ENCODE measurements at regions not wholly inside any gene's neighbourhood (a gene's known extent, or its start where the extent isn't known, plus 50 kb on each side); places are given as distances from the start of the nearest gene placed in this dataset.

DNA sequence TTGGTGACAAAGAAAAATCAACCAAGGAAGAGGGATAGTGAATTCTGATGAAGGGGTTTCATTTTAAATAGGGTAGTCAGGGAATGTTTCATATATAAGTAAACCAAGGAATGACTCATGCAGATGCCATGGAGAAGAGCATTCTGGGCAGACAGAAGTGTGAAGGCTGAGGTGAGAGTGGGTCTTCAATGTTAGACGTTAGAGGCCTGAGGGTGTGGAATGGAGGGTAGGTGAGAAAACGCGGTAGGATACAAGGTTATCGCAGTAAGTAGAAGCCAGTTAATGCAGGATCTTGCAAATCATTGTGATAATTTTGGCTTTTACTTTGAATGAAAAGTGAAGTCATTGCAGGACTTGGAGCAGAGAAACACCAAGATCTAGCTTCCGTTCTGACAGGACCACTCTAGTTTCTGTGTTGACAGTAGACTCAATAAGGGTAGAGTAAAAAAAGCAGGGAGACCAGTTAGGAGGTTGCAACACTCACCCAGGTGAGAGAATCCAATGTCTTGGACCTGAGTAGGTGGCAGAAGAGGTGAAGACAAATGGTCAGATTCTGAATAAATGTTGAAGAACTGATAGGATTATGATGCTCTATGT lies 225.2 kb upstream of the TMTC4 start:
- TF ChIP-seq, protein P1, sequence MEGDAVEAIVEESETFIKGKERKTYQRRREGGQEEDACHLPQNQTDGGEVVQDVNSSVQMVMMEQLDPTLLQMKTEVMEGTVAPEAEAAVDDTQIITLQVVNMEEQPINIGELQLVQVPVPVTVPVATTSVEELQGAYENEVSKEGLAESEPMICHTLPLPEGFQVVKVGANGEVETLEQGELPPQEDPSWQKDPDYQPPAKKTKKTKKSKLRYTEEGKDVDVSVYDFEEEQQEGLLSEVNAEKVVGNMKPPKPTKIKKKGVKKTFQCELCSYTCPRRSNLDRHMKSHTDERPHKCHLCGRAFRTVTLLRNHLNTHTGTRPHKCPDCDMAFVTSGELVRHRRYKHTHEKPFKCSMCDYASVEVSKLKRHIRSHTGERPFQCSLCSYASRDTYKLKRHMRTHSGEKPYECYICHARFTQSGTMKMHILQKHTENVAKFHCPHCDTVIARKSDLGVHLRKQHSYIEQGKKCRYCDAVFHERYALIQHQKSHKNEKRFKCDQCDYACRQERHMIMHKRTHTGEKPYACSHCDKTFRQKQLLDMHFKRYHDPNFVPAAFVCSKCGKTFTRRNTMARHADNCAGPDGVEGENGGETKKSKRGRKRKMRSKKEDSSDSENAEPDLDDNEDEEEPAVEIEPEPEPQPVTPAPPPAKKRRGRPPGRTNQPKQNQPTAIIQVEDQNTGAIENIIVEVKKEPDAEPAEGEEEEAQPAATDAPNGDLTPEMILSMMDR (IDR thresholded peaks at IDR 0.05; ENCODE audit: insufficient read depth, low read depth, low read length, missing control alignments): no peak
- DNase-seq (ENCODE audit: low read depth): no peak
- H3K4me3 ChIP-seq (ENCODE audit: low read length): no peak overlapping the region

DNA sequence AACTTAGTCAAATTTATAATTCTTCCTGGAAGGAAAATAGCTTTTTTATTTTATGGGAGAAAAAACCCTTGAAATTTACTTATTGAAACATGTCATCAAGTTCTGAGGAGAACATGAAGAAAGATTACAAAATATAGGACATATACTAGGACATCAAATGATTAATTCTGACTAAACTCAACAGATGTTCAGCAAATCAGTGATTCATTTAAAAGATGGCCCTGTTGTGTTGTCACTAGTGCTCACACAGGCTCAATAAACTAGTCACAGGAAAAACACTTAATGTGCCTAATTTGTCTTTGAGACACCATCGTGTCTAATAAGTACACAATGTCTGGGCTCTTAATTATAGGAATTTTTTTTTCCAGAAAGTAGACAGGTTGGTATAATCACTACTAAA lies 223.8 kb upstream of the TMTC4 start:
- TF ChIP-seq, protein P1 (IDR thresholded peaks at IDR 0.05; ENCODE audit: insufficient read depth, low read depth, low read length, missing control alignments): no peak
- DNase-seq (ENCODE audit: low read depth): no peak
- no peak overlapping the region for H3K4me3 ChIP-seq (ENCODE audit: low read length)

DNA sequence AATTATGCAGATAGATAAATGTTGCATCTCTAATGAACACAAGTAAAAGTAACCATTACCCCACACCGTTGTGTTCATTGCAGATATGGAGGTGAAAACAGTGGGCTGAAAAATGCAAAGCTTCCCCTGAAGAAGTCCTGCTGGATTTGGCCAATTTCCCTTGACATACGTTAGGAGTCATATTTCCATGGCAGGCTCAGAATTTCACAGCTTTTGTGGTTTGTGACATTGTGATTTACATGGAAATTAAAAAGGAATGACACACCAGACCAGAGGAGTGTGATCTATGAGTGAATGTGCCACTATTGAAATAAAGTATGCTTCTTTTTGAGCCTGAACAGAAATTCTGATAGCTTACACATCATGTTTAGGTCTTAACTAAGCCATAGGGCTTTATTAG lies 221.1 kb upstream of the TMTC4 start:
- no peak for DNase-seq (ENCODE audit: low read depth)
- H3K4me3 ChIP-seq (ENCODE audit: low read length): no peak overlapping the region
- TF ChIP-seq, protein P1 (IDR thresholded peaks at IDR 0.05; ENCODE audit: insufficient read depth, low read depth, low read length, missing control alignments): no peak

DNA sequence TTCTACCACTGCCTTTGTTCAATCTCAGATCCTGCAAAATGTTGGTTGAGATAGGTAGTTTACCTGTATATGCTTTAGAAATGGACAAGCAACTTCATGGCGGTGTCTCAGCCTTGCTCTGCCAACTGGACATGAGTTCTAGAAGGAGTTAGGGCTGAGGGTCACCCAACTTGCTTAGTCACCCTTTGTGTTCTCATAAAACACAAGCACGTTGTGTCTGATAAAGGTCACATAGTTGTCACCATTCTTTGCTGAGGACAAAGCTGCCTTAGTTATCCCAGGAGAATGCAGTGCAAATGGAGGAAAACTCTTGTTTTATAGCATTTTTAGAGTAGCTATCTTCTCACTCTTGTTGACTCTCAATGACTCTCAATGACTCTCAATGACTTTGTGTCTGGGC lies 218.4 kb upstream of the TMTC4 start:
- DNase-seq (ENCODE audit: low read depth): no peak
- TF ChIP-seq, protein P1 (IDR thresholded peaks at IDR 0.05; ENCODE audit: insufficient read depth, low read depth, low read length, missing control alignments): no peak
- H3K4me3 ChIP-seq (ENCODE audit: low read length): no peak overlapping the region

DNA sequence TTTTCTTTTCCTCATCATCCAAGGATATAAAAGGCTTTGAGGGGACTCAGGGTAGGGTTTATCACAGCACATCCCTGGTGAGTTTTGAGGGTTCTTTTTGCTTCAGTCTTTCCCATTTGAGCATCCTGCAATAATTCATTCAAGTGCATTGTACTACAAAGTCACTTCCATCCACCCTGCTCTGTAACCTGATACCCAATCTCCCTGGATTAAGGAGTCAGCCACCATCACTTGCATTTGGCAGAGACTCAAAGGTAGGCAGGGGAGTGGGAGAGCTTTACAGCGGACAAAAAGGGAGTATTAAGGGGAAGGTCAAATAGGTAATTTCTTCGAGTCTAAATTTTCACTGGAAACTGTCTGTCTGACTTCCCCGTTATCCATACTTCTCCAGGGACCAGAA lies 216.1 kb upstream of the TMTC4 start:
- DNase-seq (ENCODE audit: low read depth): no peak
- TF ChIP-seq, protein P1 (IDR thresholded peaks at IDR 0.05; ENCODE audit: insufficient read depth, low read depth, low read length, missing control alignments): no peak
- H3K4me3 ChIP-seq (ENCODE audit: low read length): no peak overlapping the region

DNA sequence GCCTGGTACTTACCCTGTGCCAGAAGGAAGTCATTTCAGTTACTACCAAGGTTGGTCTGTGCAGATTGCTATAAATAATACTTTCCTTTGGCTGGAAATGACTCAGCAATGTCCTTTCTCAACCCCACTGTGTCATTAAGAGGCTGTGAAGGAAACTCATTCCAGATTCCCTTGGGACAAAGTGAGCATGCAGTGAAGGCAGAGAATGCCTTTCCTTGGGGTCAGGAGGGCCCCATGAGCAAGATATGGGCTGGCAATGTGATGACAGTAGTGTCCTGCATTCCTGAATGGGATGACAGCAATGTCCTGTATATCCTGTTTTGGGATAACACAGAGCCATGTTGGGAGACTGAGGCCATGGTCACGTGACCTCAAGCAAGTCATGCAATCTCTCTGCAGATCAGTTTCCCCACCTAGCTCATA lies 213.1 kb upstream of the TMTC4 start:
- TF ChIP-seq, protein P1 (IDR thresholded peaks at IDR 0.05; ENCODE audit: insufficient read depth, low read depth, low read length, missing control alignments): no peak
- no peak overlapping the region for H3K4me3 ChIP-seq (ENCODE audit: low read length)
- DNase-seq (ENCODE audit: low read depth): peak; percentile 25

DNA sequence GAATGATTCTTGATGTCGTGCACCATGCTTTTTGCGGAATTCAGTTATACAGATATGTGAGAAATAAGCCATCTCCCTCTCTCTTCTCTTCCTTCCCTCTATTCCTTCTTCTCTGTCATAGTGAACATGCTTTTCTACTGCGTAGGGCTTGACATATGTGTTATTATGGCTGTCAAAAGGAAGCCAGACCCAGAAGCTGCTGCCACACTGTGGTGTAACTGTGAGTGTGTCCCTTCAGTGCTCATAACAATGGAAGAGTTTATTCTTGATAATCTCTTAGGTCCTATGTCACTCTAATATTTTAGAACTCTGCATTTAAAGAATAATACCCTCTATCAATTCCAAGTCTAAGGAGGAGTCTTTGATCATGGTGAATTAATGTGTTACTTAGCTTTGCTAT lies 208.9 kb upstream of the TMTC4 start:
- no peak overlapping the region for H3K4me3 ChIP-seq (ENCODE audit: low read length)
- TF ChIP-seq, protein P1 (IDR thresholded peaks at IDR 0.05; ENCODE audit: insufficient read depth, low read depth, low read length, missing control alignments): peak; percentile 3
- no peak for DNase-seq (ENCODE audit: low read depth)

Data from epithelial cell of esophagus (primary cell).